H9 (cell line): ENCODE measurements at regions not wholly inside any gene's neighbourhood (a gene's known extent, or its start where the extent isn't known, plus 50 kb on each side); places are given as distances from the start of the nearest gene placed in this dataset.

Experiments used
- DNase-seq: peaks from one replicate; pipeline ENCODE4 v3.0.0-alpha.2; 2017
- H2AFZ ChIP-seq: one replicate; pipeline ENCODE4 v1.6.1; 2013; ENCODE audit warnings: mild to moderate bottlenecking, low read length, control low read depth, moderate library complexity
- H2AK5ac ChIP-seq: 2 replicates; pipeline ENCODE4 v1.6.1; 2013; ENCODE audit warnings: low read length, control low read depth, mixed read lengths; ENCODE audit not compliant: insufficient read length
- H2BK120ac ChIP-seq: one replicate; pipeline ENCODE4 v1.6.1; 2013; ENCODE audit warnings: low read depth, mild to moderate bottlenecking, low read length, control low read depth, inconsistent platforms; ENCODE audit not compliant: poor library complexity, severe bottlenecking
- H2BK12ac ChIP-seq: 2 replicates; pipeline ENCODE4 v1.6.1; 2013; ENCODE audit warnings: low read length, control low read depth, mixed read lengths, low read depth; ENCODE audit not compliant: insufficient read length
- H2BK15ac ChIP-seq: 2 replicates; pipeline ENCODE4 v1.6.1; 2013; ENCODE audit warnings: low read depth, low read length, control low read depth
- H2BK20ac ChIP-seq: one replicate; pipeline ENCODE4 v1.6.1; 2013; ENCODE audit warnings: low read depth, mild to moderate bottlenecking, low read length, control low read depth, inconsistent platforms; ENCODE audit not compliant: poor library complexity, severe bottlenecking
- H2BK5ac ChIP-seq: 2 replicates; pipeline ENCODE4 v1.6.1; 2013; ENCODE audit warnings: low read length, control low read depth, mixed read lengths; ENCODE audit not compliant: insufficient read length
- H3K14ac ChIP-seq: 2 replicates; pipeline ENCODE4 v1.6.1; 2013; ENCODE audit warnings: low read length, control low read depth; ENCODE audit not compliant: insufficient read depth
- H3K18ac ChIP-seq: 2 replicates; pipeline ENCODE4 v1.6.1; 2013; ENCODE audit warnings: low read depth, mild to moderate bottlenecking, mixed read lengths, low read length, control low read depth; ENCODE audit not compliant: insufficient read length
- H3K23ac ChIP-seq: 2 replicates; pipeline ENCODE4 v1.6.1; 2013; ENCODE audit warnings: low read length, control low read depth, mixed read lengths, low read depth; ENCODE audit not compliant: insufficient read length
- H3K23me2 ChIP-seq: 2 replicates; pipeline ENCODE4 v1.6.1; 2013; ENCODE audit warnings: low read depth, mild to moderate bottlenecking, mixed read lengths, low read length, control low read depth; ENCODE audit not compliant: insufficient read length, poor library complexity, severe bottlenecking
- H3K27ac ChIP-seq: 2 replicates; pipeline ENCODE4 v1.5.1; 2013; ENCODE audit warnings: low read length, control low read depth, mixed read lengths, low read depth; ENCODE audit not compliant: insufficient read length
- H3K27me3 ChIP-seq: 2 replicates; pipeline ENCODE4 v1.6.1; 2013; ENCODE audit warnings: low read length, control low read depth, inconsistent platforms; ENCODE audit not compliant: insufficient read depth
- H3K4ac ChIP-seq: 2 replicates; pipeline ENCODE4 v1.6.1; 2013; ENCODE audit warnings: low read depth, mild to moderate bottlenecking, control low read depth, inconsistent platforms, low read length, moderate library complexity
- H3K4me1 ChIP-seq: 2 replicates; pipeline ENCODE4 v1.6.1; 2013; ENCODE audit warnings: low read length, control low read depth, inconsistent platforms; ENCODE audit not compliant: insufficient read depth
- H3K4me2 ChIP-seq: 2 replicates; pipeline ENCODE4 v1.6.1; 2013; ENCODE audit warnings: low read length, control low read depth, mixed read lengths; ENCODE audit not compliant: insufficient read length, insufficient read depth
- H3K56ac ChIP-seq: 2 replicates; pipeline ENCODE4 v1.6.1; 2013; ENCODE audit warnings: low read depth, mild to moderate bottlenecking, mixed read lengths, low read length, control low read depth; ENCODE audit not compliant: insufficient read length
- H3K79me1 ChIP-seq: 2 replicates; pipeline ENCODE4 v1.6.1; 2013; ENCODE audit warnings: low read depth, mild to moderate bottlenecking, moderate library complexity, low read length, control low read depth, inconsistent platforms; ENCODE audit not compliant: insufficient read depth, poor library complexity, severe bottlenecking
- H3K79me2 ChIP-seq: 2 replicates; pipeline ENCODE4 v1.6.1; 2013; ENCODE audit warnings: low read length, control low read depth, inconsistent platforms; ENCODE audit not compliant: insufficient read depth
- H3K9ac ChIP-seq: 2 replicates; pipeline ENCODE4 v1.6.1; 2013; ENCODE audit warnings: low read length, control low read depth, mixed read lengths; ENCODE audit not compliant: insufficient read length; ENCODE audit errors: extremely low read depth
- H3K9me3 ChIP-seq: one replicate; pipeline ENCODE4 v1.6.1; 2013; ENCODE audit warnings: low read depth, low read length, inconsistent platforms; ENCODE audit not compliant: control insufficient read depth
- H3T11ph ChIP-seq: one replicate; pipeline ENCODE4 v1.6.1; 2013; ENCODE audit warnings: mild to moderate bottlenecking, low read length, control low read depth, inconsistent platforms
- H4K20me1 ChIP-seq: one replicate; pipeline ENCODE4 v1.6.1; 2013; ENCODE audit not compliant: control insufficient read depth, insufficient read length, insufficient read depth
- H4K5ac ChIP-seq: 2 replicates; pipeline ENCODE4 v1.6.1; 2013; ENCODE audit warnings: low read depth, mild to moderate bottlenecking, mixed read lengths, low read length, control low read depth; ENCODE audit not compliant: insufficient read length
- H4K8ac ChIP-seq: replicated peaks from 2 replicates; pipeline ENCODE4 v1.6.1; 2013; ENCODE audit warnings: low read length, control low read depth, mixed read lengths, low read depth; ENCODE audit not compliant: insufficient read length
- H4K91ac ChIP-seq: 2 replicates; pipeline ENCODE4 v1.6.1; 2013; ENCODE audit warnings: low read depth, mild to moderate bottlenecking, moderate library complexity, mixed read lengths, low read length, control low read depth; ENCODE audit not compliant: insufficient read length
- H3K27ac Mint-ChIP-seq, 3 experiments: 2 replicates in 2 of 3; 3 replicates in 1 of 3; pipeline ENCODE4 v1.8.0; 2020 to 2021; ENCODE audit warnings: mixed read lengths in 3 of 3, mild to moderate bottlenecking in 1 of 3, moderate library complexity in 1 of 3
- H3K27me3 Mint-ChIP-seq: 2 replicates; pipeline ENCODE4 v1.8.0; 2021; ENCODE audit warnings: low read depth, mild to moderate bottlenecking, moderate library complexity, mixed read lengths
- H3K36me3 Mint-ChIP-seq, 3 experiments: 2 replicates in 2 of 3; 3 replicates in 1 of 3; pipeline ENCODE4 v1.8.0; 2020 to 2021; ENCODE audit warnings: low read depth in 3 of 3, mixed read lengths in 3 of 3; ENCODE audit not compliant: insufficient read depth in 1 of 3
- H3K4me1 Mint-ChIP-seq, 2 experiments: 2 replicates each; pipeline ENCODE4 v1.8.0; 2020; ENCODE audit warnings: mixed read lengths in 2 of 2
- H3K4me3 Mint-ChIP-seq, 2 experiments: 2 replicates in 1 of 2; 3 replicates in 1 of 2; pipeline ENCODE4 v1.8.0; 2020 to 2021; ENCODE audit warnings: mild to moderate bottlenecking in 2 of 2, mixed read lengths in 2 of 2, moderate library complexity in 1 of 2
- H3K9me3 Mint-ChIP-seq, 2 experiments: 2 replicates in 1 of 2; 3 replicates in 1 of 2; pipeline ENCODE4 v1.8.0; 2020; ENCODE audit warnings: mild to moderate bottlenecking in 2 of 2, mixed read lengths in 2 of 2, moderate library complexity in 1 of 2
- WGBS: extraction: QIAGEN DNeasy Blood & Tissue Kit; methylation state at CpG from one replicate; pipeline ENCODE4 v1.1.7; 2013; ENCODE audit warnings: missing lambda C conversion rate, low lambda C conversion rate, mixed read lengths; ENCODE audit not compliant: insufficient read length; ENCODE audit errors: extremely low coverage; 5-methylcytosine and 5-hydroxymethylcytosine counted together
- TF ChIP-seq, protein P1 (sequence below): fragments of 200-600 bp; sonication (generic); conservative IDR thresholded peaks from 3 replicates; pipeline ENCODE4 v1.8.0; 2021; ENCODE audit warnings: antibody characterized with exemption, mild to moderate bottlenecking

DNA sequence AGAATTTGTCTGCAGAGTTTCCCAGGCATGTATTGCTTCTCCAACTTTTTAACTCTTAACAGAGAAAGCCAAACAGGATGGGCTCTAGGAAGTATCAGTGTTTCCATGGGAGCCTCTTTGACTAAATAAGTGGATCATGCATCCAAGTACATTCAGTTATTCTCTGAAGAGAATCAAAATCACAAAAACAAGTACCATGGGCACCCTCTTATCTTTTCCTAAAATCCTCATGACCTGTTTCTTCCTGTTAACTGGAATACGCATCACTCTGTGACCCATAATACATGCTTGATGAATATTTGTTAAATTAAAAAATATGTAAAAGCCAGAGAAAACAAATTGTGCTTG lies 186.9 kb upstream of the MGMT start:
- Histone ChIP-seq H2BK120ac (no peak overlapping the region), H3K4ac (no peak overlapping the region), H3K9ac (no peak overlapping the region), H3K56ac (no peak overlapping the region), H4K5ac (no peak overlapping the region), H3K27me3 (no peaks in the 10 kb centered on the region), H3K79me1 (no peaks in the 10 kb centered on the region), H2AK5ac (no peak overlapping the region), H2BK12ac (no peak overlapping the region), H2AFZ (no peak overlapping the region), H3K23me2 (no peaks in the 10 kb centered on the region), H3K4me1 (no peaks in the 10 kb centered on the region), H2BK15ac (no peak overlapping the region), H4K8ac (no peak overlapping the region), H3K27ac (no peak overlapping the region), H2BK5ac (no peak overlapping the region), H4K91ac (no peak overlapping the region), H4K20me1 (no peaks in the 10 kb centered on the region), H3K14ac (no peak overlapping the region), H3K18ac (no peak overlapping the region), H3K4me2 (no peak overlapping the region), H3T11ph (no peak overlapping the region), H3K23ac (no peak overlapping the region), H2BK20ac (no peak overlapping the region), H3K79me2 (no peaks in the 10 kb centered on the region), H3K9me3 (no peaks in the 10 kb centered on the region)
- TF ChIP-seq, protein P1, sequence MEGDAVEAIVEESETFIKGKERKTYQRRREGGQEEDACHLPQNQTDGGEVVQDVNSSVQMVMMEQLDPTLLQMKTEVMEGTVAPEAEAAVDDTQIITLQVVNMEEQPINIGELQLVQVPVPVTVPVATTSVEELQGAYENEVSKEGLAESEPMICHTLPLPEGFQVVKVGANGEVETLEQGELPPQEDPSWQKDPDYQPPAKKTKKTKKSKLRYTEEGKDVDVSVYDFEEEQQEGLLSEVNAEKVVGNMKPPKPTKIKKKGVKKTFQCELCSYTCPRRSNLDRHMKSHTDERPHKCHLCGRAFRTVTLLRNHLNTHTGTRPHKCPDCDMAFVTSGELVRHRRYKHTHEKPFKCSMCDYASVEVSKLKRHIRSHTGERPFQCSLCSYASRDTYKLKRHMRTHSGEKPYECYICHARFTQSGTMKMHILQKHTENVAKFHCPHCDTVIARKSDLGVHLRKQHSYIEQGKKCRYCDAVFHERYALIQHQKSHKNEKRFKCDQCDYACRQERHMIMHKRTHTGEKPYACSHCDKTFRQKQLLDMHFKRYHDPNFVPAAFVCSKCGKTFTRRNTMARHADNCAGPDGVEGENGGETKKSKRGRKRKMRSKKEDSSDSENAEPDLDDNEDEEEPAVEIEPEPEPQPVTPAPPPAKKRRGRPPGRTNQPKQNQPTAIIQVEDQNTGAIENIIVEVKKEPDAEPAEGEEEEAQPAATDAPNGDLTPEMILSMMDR: no peak
- peaks cover 3 to 7% of the 10 kb centered on the region in 2 experiments; a peak in 4 of 5 replicates for H3K9me3 Mint-ChIP-seq
- peaks cover 0 to 2% of the 10 kb centered on the region in 2 experiments; a peak in 2 of 4 replicates for H3K4me1 Mint-ChIP-seq
- no peaks in the 10 kb centered on the region; the same call in 1 of the 2 replicates for H3K27me3 Mint-ChIP-seq
- H3K36me3 Mint-ChIP-seq: peaks cover 0 to 5% (median 5%) of the 10 kb centered on the region in 3 experiments; a peak in 3 of 7 replicates
- no peak for DNase-seq
- no peak overlapping the region for H3K27ac Mint-ChIP-seq
- H3K4me3 Mint-ChIP-seq: no peak overlapping the region
- no CpG with 5 or more reads among the region's 1 CpG for WGBS
